ENCODE measurements at regions not wholly inside any gene's neighbourhood (a gene's known extent, or its start where the extent isn't known, plus 50 kb on each side); places are given as distances from the start of the nearest gene placed in this dataset.

GRCh38 chr11:42465623-42466022 is 846.2 kb upstream of the API5 start:
- DNase-seq (no peak), ATAC-seq (ENCODE audit: insufficient read depth, low read depth) (no peak)
- Histone ChIP-seq H3K4me3 (ENCODE audit: low read depth in 1 of 2, low read length in 2 of 2) (no peak overlapping the region), H3K4me2 (ENCODE audit: insufficient read depth, low read length) (no peak overlapping the region), H3K9ac (ENCODE audit: low read depth, low read length) (no peak overlapping the region), H3K27me3 (ENCODE audit: insufficient read depth, low read length, poor library complexity) (no peaks in the 10 kb centered on the region), H3K4me1 (ENCODE audit: insufficient read depth, low read length) (no peaks in the 10 kb centered on the region), H2AFZ (ENCODE audit: low read depth, low read length) (no peak overlapping the region), H3K27ac (ENCODE audit: low read length) (no peak overlapping the region), H3K9me3 (ENCODE audit: insufficient read depth, low read length, severe bottlenecking) (no peaks in the 10 kb centered on the region), H3K36me3 (ENCODE audit: insufficient read depth, low read length) (no peaks in the 10 kb centered on the region), H4K20me1 (ENCODE audit: insufficient read depth, low read length) (no peaks in the 10 kb centered on the region), H3K79me2 (ENCODE audit: insufficient read depth, low read length) (no peaks in the 10 kb centered on the region)
- TF ChIP-seq EZH2 (IDR thresholded peaks at IDR 0.05; ENCODE audit: borderline replicate concordance, low read depth, low read length, severe bottlenecking): no peak
- TF ChIP-seq, protein P1, sequence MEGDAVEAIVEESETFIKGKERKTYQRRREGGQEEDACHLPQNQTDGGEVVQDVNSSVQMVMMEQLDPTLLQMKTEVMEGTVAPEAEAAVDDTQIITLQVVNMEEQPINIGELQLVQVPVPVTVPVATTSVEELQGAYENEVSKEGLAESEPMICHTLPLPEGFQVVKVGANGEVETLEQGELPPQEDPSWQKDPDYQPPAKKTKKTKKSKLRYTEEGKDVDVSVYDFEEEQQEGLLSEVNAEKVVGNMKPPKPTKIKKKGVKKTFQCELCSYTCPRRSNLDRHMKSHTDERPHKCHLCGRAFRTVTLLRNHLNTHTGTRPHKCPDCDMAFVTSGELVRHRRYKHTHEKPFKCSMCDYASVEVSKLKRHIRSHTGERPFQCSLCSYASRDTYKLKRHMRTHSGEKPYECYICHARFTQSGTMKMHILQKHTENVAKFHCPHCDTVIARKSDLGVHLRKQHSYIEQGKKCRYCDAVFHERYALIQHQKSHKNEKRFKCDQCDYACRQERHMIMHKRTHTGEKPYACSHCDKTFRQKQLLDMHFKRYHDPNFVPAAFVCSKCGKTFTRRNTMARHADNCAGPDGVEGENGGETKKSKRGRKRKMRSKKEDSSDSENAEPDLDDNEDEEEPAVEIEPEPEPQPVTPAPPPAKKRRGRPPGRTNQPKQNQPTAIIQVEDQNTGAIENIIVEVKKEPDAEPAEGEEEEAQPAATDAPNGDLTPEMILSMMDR (IDR thresholded peaks at IDR 0.05; ENCODE audit: borderline replicate concordance, extremely low read depth, low read length, poor library complexity, severe bottlenecking): no peak

DNA sequence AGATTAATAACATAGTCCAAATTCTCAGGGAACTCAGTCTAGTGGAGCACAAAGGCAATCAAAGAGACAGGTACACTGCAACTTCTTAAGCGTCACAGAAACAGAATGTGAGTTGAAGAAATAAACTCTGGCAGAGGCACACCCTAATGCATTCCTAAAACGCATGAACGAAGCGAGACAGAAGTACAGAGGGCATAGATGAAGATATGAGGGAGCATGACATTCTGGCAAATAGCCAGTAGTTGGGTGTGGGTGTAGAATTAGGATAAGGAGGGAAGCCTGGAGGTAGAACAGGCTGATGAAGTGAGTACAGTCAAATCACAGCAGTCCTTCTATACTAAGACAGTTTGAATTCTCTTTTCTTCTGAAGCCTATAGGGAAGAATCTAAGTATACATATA is 838.7 kb upstream of the API5 start:
- Histone ChIP-seq H2AFZ (ENCODE audit: low read depth, low read length) (no peak overlapping the region), H3K4me3 (ENCODE audit: low read depth in 1 of 2, low read length in 2 of 2) (no peak overlapping the region), H3K27ac (ENCODE audit: low read length) (no peak overlapping the region), H4K20me1 (ENCODE audit: insufficient read depth, low read length) (no peaks in the 10 kb centered on the region), H3K4me2 (ENCODE audit: insufficient read depth, low read length) (no peak overlapping the region), H3K79me2 (ENCODE audit: insufficient read depth, low read length) (no peaks in the 10 kb centered on the region), H3K9me3 (ENCODE audit: insufficient read depth, low read length, severe bottlenecking) (no peaks in the 10 kb centered on the region), H3K36me3 (ENCODE audit: insufficient read depth, low read length) (no peaks in the 10 kb centered on the region), H3K9ac (ENCODE audit: low read depth, low read length) (no peak overlapping the region), H3K4me1 (ENCODE audit: insufficient read depth, low read length) (no peaks in the 10 kb centered on the region), H3K27me3 (ENCODE audit: insufficient read depth, low read length, poor library complexity) (no peaks in the 10 kb centered on the region)
- TF ChIP-seq EZH2 (IDR thresholded peaks at IDR 0.05; ENCODE audit: borderline replicate concordance, low read depth, low read length, severe bottlenecking): no peak
- TF ChIP-seq, protein P1 (IDR thresholded peaks at IDR 0.05; ENCODE audit: borderline replicate concordance, extremely low read depth, low read length, poor library complexity, severe bottlenecking): no peak
- ATAC-seq (ENCODE audit: insufficient read depth, low read depth): no peak
- DNase-seq: no peak

DNA sequence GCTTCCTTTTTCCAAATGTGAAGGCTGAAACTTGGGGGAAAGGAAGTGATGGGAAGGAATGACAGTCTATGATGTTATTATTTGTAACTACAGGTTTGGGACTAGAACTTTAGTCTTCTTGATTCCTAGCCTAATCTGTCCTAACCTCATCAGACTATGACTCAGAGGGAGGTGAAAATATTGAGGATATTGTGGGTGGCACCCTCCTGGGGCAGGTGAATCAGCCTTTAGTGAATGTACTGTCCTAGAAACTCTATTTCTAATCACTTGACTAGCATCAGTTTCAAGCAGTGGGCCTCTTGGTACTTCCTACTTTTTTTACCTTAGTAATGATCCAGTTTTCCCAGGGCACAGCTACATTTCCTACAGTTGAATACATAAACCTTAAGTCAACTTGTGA is 829.0 kb upstream of the API5 start:
- Histone ChIP-seq H3K4me1 (ENCODE audit: insufficient read depth, low read length) (no peaks in the 10 kb centered on the region), H4K20me1 (ENCODE audit: insufficient read depth, low read length) (no peaks in the 10 kb centered on the region), H3K4me3 (ENCODE audit: low read depth in 1 of 2, low read length in 2 of 2) (no peak overlapping the region), H3K27ac (ENCODE audit: low read length) (no peak overlapping the region), H3K27me3 (ENCODE audit: insufficient read depth, low read length, poor library complexity) (no peaks in the 10 kb centered on the region), H3K36me3 (ENCODE audit: insufficient read depth, low read length) (no peaks in the 10 kb centered on the region), H3K4me2 (ENCODE audit: insufficient read depth, low read length) (no peak overlapping the region), H3K79me2 (ENCODE audit: insufficient read depth, low read length) (no peaks in the 10 kb centered on the region), H3K9me3 (ENCODE audit: insufficient read depth, low read length, severe bottlenecking) (no peaks in the 10 kb centered on the region), H2AFZ (ENCODE audit: low read depth, low read length) (no peak overlapping the region), H3K9ac (ENCODE audit: low read depth, low read length) (no peak overlapping the region)
- TF ChIP-seq, protein P1 (IDR thresholded peaks at IDR 0.05; ENCODE audit: borderline replicate concordance, extremely low read depth, low read length, poor library complexity, severe bottlenecking): no peak
- TF ChIP-seq EZH2 (IDR thresholded peaks at IDR 0.05; ENCODE audit: borderline replicate concordance, low read depth, low read length, severe bottlenecking): no peak
- no peak for DNase-seq
- no peak for ATAC-seq (ENCODE audit: insufficient read depth, low read depth)

DNA sequence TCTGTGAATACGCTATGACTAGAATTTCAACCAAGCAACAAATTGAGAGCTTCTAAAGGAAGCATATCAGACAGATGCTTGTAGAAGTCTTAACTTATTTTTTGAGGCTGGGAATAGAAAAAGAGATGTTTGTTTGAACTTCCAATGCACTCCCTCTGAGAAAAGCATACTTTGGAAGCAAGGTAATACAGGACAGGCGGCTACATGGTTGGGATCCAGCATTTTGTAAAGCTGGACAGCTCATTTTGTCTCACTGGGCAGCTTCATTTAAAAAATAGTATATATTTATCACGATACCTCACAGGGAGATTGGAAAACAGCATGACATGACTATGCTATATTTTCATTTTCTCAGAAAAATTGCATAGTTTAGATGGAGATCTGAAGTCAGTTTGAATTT is 821.3 kb upstream of the API5 start:
- no peaks in the 10 kb centered on the region for H3K36me3 ChIP-seq (ENCODE audit: insufficient read depth, low read length)
- no peak overlapping the region for H3K4me3 ChIP-seq (ENCODE audit: low read depth in 1 of 2, low read length in 2 of 2)
- H2AFZ ChIP-seq (ENCODE audit: low read depth, low read length): no peak overlapping the region
- no peaks in the 10 kb centered on the region for H3K27me3 ChIP-seq (ENCODE audit: insufficient read depth, low read length, poor library complexity)
- H3K4me1 ChIP-seq (ENCODE audit: insufficient read depth, low read length): no peaks in the 10 kb centered on the region
- no peaks in the 10 kb centered on the region for H3K9me3 ChIP-seq (ENCODE audit: insufficient read depth, low read length, severe bottlenecking)
- no peak overlapping the region for H3K27ac ChIP-seq (ENCODE audit: low read length)
- H4K20me1 ChIP-seq (ENCODE audit: insufficient read depth, low read length): no peaks in the 10 kb centered on the region
- TF ChIP-seq EZH2 (IDR thresholded peaks at IDR 0.05; ENCODE audit: borderline replicate concordance, low read depth, low read length, severe bottlenecking): no peak
- TF ChIP-seq, protein P1 (IDR thresholded peaks at IDR 0.05; ENCODE audit: borderline replicate concordance, extremely low read depth, low read length, poor library complexity, severe bottlenecking): no peak
- no peak overlapping the region for H3K9ac ChIP-seq (ENCODE audit: low read depth, low read length)
- DNase-seq (no peak), ATAC-seq (ENCODE audit: insufficient read depth, low read depth) (no peak)
- H3K4me2 ChIP-seq (ENCODE audit: insufficient read depth, low read length): no peak overlapping the region
- H3K79me2 ChIP-seq (ENCODE audit: insufficient read depth, low read length): no peaks in the 10 kb centered on the region

Data from DND-41 (cell line).